ENCODE measurements at regions not wholly inside any gene's neighbourhood (a gene's known extent, or its start where the extent isn't known, plus 50 kb on each side); places are given as distances from the start of the nearest gene placed in this dataset.

DNA sequence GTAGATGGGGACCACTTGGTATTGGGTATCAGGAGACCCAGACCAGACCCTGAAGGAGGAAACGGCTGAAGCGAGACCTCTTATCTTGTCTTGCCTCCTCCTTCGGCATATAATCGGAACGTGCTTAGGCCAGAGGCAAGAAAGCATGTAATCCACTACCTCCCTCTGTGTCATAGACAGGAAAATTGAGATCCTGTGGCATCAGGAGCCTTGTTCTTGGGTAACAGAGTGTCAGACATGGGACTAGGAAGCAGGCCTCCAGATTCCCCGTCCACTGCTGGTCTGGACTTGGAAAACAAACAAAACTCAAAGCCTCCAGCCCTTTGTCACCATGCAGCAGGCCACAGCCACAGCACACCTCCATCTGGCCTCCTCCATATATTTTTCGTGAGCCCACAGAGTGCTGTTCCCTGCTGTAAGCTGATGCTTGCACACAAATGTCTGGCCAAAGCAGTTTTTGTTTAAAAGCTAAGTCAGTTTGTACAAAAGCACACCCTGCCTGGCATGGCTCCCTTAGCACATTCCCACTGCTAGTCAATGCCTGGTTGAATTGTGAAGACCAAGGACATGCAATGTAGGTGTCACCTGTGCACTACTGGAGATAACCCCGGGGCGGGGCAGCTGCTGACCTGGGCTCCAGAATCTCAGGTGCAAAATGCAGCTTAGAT, 510.9 kb downstream of the RPS24 start:
- no peak for DNase-seq

DNA sequence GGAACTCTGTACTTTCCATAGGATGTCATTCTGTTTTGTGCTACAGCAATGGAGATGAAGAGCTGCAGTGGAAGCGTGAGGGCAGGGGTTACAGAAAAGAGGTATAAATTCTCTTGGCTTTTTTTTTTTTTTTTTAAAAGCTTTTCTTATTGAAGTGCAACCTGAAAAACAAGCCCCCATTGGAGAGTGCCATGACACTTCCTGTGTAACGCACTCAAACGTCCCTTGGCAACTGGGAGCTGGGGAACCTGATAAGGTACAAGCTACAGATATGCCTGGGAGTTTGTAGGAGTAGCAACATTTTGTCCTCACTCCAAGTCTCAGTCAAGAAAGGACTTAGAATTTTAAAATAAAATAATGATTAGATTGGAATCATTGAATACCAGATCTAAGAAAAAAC, 512.1 kb downstream of the RPS24 start:
- DNase-seq: no peak

DNA sequence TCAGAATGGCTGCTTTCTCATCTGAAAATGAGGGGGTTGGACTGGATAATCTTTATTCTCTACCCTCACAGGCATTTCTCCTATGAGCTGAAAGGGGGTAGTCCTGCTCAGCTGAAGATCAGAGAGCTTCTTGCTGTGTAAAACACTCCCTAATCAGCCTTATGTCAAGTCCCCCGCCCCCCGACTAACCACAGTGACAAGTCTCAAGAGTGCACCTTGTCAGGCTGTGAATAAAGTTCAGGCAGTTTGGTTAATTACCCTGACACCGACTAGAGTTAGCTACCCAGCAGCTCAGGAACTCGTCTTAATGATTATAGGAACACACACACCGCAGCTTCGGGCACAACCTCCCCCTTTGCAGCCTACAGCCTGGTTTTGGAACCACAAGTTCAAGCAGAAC, 513.7 kb downstream of the RPS24 start:
- no peak for DNase-seq

DNA sequence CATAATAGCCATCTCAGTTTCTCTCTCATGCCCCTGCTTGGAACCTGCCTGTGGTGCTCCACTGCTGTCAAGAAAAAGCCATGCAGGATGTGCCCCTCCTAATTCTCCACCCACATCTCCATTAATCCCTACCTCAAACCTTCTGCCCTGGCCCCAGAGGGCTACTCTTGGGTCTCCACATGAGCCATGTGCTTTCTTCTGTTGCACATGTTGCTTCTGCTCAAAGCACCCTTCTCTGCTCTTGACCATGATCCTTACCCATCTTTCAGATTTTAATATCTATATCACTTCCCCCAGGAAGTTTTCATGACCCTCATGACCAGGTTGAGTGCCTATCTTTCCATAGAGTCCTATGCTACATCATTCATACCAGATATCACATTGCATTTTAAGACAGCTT, 514.2 kb downstream of the RPS24 start:
- no peak for DNase-seq

DNA sequence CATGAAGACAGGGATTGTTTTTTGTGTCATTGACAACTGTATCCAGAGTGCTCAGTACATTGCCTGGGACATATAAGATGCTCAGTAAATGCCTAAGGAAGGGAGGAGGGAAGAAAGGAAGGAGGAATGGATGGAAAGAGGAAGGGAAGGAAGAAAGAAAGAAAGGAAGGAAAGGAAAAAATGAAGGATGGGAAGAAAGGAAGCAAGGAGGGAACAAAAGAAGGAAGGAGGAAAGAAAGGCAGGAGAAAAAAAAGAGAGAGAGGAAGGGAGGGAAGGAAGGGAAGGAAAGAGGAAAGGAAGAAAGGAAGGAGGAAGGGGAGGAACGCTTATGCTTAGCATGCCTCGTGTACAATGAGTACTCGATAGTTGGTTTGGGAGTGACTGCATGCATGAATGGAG, 514.7 kb downstream of the RPS24 start:
- DNase-seq: no peak

DNA sequence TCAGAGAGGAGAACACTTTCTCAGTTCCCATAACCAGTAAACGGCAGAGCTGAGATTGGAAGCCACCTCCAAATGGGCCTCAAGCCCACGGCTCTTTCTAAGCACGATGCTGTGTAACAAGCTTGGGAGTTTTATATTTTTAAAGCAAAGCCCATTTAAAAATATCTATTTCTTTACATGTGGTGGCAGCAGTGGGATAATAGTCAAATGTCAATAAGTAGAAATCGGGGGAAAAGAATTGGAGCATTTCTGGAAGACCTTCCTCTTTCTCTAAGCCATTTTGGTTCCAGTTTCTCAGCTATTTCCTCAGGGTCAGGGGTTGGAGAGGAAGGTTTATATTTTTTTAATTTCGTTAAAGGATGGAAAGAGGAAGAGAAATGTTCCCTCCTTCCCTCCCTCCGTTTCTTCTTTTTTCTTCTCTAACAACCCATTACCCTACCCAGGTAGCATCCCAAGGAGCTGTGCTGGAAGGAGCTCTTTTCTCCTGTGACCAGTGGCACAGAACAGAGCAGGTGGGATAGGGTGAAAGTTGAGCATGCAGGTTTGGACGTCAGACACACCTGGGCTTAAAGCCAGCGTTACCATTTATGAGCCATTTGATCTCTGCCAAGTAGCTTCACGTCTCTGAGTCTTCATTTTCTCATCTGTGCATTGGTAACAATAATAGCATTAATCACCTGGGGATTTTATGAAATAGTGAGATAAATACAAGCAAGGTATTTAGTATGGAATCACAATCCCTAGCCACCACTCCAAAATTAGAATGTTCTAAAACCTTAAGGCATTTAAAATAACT, 515.7 kb downstream of the RPS24 start:
- no peak for DNase-seq

DNA sequence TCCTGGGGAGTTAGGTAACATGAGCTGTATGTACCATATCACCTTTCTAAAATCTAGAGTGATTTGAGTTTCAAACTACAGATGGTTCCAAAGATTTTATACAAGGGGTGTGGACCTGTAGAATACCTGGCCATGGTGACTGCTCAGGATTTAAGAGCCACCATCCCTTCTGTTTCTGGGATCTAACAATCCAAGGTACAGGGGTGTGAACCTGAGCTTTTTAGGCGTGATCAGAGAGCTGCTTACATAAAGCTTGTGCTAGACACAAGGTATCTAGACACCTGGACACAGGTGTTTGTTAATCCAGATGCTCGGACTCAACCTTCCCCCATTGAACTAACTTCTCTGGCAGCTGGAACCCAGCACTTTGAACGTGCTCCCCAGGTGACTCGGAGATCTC, 516.4 kb downstream of the RPS24 start:
- DNase-seq: no peak

DNA sequence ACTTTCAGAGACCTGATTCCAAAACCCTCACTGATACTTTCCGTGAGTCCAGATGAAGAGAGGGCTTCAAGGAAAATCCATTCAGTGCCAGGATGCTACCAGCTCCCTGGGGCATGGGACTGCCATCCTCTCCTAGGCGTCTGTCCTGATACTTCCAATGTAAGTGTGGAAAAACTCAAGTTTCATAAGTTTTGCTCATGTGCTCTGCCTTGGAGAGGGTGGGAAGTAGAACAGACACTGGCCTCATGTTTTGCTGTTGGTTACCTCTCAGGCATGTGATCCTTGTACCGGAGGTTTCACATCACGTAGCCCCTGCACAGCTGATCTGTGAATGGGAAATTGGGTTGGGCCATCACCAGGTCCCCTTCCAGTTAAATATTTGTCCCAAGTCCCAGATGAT, 517.1 kb downstream of the RPS24 start:
- DNase-seq: no peak

DNA sequence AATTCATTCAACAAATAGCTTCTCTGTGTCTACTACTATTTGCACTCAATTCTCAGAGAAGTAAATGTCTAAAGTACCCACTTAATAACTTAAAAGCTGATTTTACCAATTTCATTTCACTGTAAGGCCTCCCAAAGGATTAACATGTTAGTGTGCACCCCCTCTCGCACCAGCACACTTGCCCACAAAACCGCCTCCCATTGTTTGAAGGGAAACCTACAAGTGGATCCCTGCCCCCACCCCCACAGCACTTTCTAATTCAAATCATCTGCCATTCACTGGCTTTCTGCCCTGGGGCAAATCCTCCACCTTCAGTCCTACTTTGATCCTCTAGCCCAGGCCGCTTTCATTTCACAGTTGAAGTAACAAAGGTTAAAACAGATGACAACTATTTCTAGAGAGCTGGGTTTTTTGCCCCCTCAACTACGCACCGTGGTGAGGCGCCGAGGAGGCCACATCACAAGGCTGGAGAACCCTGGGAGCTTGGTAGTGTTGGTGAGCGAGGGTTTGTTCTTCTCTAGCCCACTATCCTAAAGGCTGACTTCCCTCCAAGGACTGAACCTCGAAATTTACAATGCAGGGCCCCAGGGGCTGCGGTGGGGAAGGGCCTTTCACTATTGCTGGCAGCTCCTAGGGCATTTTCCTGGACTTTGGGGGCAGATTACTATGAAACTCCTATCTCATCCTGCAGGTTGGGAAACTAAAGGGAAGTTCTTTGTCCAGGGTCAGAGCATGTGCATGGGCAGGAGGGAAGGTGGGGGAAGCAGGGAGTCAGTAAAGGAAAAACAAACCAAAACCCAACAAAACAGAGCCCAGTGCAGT, 517.4 kb upstream of the ZMIZ1 start:
- DNase-seq: no peak

DNA sequence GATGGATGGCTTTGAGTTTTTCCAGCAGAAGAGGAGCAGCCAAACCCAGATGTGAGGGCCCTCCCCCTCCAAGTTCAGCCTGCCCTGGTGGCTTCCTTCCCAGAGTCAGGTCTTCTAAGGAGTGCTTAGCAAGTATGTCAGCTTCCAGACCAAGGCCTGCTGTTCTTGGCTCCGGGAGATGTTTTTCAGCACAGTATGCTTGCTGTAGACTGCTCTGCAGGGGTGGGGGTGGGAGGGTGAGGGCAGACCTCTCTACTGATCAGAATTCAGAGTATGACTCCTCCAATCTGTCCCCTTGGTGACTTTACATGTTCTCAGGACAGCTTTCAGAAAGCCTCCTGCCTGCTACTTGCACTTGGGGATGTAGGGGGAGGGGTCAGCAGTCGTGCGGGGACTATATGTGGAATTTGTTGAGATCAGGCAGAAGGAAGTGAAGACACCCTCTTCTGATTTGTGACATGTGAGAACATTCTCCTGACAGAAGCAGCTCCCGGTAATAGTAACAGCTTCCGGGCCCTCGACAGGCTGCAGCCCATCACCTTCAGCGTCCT, 516.4 kb upstream of the ZMIZ1 start:
- peak in 8 of 14 donors; percentile 32 to 76 (median 63) for DNase-seq

DNA sequence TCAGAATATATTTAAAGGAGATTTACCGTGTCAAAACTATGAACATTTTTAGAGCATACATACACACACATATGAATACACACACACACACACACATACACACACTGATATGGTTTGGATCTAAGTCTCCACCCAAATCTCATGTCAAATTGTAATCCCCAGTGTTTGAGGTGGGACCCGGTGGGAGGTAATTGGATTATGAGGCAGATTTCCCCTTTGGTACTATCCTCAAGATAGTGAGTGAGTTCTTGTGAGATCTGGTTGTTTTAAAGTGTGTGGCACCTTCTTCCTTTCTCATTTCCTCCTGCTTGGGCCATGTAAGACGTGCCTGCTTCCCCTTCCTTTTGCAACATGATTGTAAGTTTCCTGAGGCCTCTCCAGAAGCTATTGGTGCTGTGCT, 515.0 kb upstream of the ZMIZ1 start:
- no peak for DNase-seq

DNA sequence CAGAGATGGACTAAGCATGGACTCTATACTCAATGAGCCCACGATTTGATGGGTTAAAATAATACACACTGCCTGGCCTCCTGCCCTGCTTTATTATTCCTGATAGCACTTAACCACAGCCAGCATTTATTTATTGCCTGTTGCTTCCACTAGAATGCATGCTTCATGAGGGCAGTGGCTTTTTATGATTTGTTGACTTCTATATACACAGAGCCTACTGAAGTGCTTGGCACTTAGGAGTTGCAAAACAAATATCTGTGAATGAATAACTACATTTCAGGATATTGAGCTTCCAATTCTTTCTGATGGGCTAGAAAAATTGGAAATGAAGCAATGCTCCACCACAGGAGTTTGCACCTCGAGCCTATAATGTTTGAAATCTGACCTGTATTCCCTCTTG, 513.6 kb upstream of the ZMIZ1 start:
- no peak for DNase-seq

DNA sequence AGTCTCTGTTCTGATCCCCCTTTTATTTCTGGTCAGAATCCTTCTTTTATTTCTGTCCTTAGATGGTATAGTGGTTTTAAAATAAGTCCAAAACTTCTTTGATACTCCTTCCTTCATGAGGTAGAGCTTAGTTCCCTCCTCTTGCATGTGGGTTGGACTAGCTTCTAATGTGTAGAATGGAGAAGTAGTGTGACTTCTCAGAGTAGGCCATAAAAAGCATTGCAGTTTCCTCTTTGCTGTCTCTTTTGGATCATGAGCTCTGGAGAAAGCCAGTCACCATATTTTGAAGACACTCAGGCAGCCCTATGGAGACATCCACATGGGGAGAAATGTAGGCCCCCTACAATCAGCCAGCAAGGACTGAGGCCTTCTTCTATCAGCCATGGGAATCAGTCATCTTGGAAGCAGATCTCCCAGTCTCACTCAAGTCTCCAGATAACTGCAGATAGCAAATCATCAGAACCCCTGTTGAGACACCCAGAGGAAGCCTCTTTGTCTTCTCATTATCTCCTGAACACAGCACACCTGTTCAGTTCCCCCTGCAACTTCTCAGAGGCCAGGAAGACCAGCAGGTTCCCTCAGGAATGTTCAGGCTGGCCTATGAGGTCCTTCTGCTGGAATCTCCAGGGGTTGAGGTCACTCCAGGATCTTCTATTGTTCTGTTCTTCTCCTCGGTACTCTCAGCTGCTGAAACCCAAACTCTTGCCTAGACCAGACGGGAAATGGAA, 511.9 kb upstream of the ZMIZ1 start:
- no peak for DNase-seq

DNA sequence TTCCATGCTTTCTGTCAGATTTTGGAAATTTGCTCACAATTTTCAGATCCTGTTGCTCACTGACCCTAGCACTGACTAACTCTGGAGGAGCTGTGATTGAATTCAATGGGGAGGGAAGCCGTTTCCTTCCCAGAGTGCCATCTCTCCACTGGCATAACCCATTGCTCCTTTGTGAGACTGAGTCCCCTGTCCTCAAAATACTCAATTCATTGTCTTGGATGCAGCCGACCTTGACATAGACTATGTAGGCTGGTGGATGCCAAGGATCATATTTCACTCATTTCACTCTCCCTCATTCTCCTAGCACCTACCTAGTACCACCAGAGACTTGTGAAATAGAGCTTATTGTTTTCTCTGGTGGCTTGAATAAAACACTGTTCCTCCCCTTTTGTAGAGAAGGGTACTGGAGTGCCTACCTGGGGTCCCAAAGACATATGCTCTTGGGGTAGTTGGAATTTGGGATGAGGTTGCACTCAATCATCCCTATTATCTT, 511.3 kb upstream of the ZMIZ1 start:
- no peak for DNase-seq

DNA sequence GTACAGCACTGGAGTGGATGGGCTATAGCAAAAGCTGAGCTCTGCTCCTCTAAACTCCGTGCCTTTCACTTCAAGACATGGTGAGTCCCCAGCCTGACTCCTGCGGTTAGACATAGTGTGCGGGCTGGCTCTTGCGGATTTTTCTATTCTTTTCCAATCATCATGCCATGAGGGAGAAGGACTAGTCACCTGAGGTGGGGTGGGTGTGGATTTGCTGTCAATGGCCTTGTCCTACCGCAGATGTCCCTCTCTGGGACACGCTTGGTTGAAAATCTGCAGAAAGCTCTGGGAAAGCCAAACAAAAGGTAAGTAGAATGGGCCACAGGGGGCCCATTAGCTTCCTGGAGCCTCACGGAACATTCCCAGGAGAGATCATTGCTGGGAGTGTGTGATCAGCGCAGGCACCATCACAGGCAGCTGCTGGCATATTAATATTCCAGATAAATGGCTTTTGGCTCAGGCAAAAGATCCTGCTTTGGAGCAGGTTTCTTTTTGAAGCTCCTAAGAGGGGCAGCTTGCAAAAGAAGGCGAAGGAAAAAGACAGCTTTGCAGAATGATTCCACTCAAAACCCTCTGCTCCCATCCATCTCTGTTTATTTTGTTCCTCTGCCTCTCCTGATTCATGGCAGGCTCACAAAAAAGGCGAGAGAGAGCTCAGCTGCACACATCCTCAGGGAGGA, 509.0 kb upstream of the ZMIZ1 start:
- DNase-seq: no peak

DNA sequence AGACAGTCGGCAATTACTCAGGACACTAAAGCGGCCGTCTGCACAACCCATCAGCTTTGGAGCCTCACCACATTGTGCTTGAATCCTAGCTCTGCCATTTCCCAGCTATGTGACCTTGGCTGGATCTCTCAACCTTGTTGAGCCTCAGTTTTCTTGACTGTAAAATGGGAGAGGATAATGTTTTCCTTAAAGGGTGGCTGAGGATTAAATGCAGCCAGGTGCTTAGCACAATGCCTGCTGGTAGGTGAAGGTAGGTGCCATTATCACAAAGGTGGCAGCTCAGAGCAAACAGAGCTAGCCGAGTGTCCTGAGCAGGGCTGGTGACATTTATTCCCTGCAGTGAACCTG, 508.5 kb upstream of the ZMIZ1 start:
- DNase-seq: no peak

DNA sequence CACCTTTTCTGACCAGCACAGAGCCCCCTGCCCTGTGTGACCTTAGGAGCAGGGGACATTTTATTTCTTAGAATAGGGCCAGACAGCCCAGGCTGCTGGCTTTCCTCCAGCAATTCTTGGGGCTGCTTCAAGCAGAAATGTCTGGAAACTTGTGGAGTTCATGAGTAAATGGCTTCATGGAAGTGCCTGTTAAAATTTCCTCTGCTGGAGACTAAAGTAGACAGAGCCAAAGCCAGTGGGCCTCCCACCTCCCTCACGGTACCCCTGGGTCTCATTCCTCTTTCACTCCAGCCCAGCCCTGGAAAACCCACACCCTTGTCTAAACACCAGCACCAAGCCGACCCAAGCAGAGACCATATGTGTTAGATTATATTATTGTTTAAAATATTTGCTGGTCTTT, 505.5 kb upstream of the ZMIZ1 start:
- DNase-seq: no peak

DNA sequence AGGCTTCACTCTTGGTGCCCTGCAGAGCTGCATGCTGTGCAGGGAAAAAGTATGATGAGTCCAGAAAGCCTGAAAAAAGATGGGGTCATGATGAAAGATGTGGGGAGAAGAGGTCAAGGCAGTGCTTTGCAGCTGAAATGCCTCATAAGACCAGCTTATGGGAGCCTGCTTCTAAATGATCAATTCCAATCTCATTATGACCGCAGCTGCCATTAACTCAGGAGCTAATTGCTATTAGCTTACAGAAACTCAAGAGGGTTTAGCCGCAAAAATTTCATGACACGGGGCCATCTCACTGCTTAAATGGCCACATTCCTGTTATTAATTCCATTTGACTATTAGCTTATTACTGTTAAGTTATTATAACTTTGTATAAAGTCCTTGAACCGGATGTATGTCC, 502.9 kb upstream of the ZMIZ1 start:
- no peak for DNase-seq

DNA sequence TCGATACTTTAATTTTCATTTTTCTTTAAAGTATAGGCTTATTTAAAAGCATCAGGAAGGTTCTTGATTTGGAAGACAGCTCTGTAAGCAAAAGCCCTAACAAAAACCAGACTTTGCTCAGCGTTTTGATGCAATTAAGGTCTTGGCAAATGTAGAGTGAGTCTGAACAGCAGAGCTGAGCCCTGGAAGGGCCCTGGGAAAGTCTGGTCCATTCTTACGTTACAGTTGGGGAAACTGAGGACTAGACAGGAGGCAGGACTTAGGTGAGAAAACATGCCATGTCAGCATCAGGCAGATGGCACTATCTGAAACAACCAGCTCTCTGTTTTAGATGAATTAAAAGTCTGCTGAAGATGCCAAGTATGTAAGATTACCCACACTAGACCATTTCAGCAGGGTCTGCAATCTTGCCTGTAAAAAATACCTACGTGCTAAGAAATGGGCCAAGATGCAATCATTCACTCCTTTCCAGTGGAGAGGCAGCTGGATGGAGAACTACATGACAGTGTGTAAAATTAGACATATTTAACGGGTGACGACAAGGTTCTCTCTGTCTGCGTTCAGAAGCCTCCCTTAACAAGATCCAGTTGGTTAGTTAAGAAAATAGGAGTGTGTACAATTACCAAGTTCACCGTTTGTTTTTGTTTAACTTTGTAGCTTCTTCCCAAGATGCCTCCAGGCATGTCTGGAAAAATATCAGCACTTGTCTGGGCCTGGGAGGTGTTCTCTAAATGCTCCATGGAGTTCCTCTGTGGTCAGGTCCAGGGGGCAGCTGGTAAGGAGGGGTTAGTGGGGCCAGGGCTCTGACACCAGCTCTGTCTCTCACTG, 502.3 kb upstream of the ZMIZ1 start:
- DNase-seq: no peak

DNA sequence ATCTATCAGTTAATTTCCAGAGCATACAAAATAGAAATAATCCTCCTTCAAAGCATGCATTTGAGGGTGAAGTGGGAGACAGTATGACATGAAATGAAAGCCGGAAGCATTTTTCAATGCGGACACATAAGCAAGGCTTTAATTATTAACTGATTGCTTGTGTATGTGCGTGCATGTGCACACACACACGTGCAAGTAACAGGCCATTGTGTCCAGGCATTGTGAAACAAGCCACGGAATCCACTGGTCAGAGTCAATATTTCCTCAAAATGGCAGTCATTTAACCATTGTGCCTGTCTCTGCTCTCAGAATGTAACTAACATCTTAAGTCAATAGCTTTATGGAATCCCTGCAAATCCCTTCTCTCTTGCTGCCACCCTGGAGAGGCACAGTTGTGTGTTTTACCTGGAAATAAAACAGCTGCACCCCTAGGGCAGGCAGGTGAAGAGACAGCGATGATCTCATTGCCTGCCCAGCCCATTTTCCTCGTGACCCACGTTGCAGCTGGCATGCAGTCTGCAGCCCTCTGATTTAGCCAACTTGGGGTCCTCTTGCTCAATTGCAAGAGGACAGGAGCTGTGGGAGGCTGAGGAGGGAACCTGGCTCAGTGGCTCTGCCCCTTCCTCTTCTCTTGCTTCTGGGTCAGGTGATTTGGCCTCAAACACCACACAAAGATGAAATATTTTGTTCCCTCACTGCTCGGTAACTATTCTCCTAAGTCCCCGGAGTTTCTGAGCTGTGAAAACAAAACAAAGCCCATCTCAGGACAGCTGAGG, 500.9 kb upstream of the ZMIZ1 start:
- no peak for DNase-seq
